ENCODE measurements at regions not wholly inside any gene's neighbourhood (a gene's known extent, or its start where the extent isn't known, plus 50 kb on each side); places are given as distances from the start of the nearest gene placed in this dataset.

DNA sequence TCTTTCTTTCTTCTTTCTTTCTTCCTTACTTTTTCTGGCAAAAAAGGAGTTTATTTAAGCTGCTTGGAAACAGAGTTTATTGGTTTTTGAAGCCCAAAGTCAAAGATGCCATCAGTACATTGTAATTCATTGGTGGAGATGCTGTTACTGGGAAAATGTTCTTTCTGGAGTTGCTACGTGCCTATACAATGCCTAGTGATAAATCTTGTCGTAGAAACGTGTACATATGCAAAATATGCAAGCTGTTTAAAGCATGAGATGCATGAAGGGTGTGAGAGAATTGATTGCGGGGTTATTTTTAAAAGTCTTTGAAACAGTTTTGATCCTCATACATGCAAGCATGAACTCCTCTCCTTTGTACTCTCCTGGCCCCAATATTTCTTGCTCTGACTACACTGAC lies 1060.6 kb upstream of the NCAM2 start:
- H3K9me3 ChIP-seq (replicated peaks; ENCODE audit: control insufficient read depth, insufficient read depth, low read length) = no peaks in the 10 kb centered on the region
- intact Hi-C loops (cut with micrococcal nuclease) (no loop called here), dilution Hi-C loops (cut with MboI; ENCODE audit: extremely low pct_ligation_motif_present, low sequenced_read_pairs) (no loop called here)
- no peak overlapping the region for H3K4me3 ChIP-seq (replicated peaks in 1 of 3; ENCODE audit: insufficient read depth in 1 of 3, low read depth in 1 of 3, low read length in 3 of 3)
- no peaks in the 10 kb centered on the region for H3K79me2 ChIP-seq (ENCODE audit: control insufficient read depth, insufficient read depth, low read length)
- no peaks in the 10 kb centered on the region for H3K9me1 ChIP-seq (replicated peaks; ENCODE audit: control insufficient read depth, extremely low read depth, insufficient read depth, low read length)
- FAIRE-seq (no peak), DNase-seq (ENCODE audit: low read depth, low spot score) (no peak)
- no peaks in the 10 kb centered on the region for H3K4me1 ChIP-seq (ENCODE audit: control insufficient read depth, extremely low read depth, insufficient read depth, low read length)
- H3K4me2 ChIP-seq (ENCODE audit: insufficient read depth, low read length) = no peak overlapping the region
- H4K20me1 ChIP-seq (replicated peaks; ENCODE audit: control insufficient read depth, extremely low read depth, insufficient read depth, low read length) = no peaks in the 10 kb centered on the region
- no peak overlapping the region for H2AFZ ChIP-seq (ENCODE audit: low read depth, low read length)
- H3K36me3 ChIP-seq (ENCODE audit: control insufficient read depth in 2 of 2, extremely low read depth in 1 of 2, insufficient read depth in 2 of 2, low read length in 2 of 2) = no peaks in the 10 kb centered on the region
- H3K27me3 ChIP-seq (ENCODE audit: control insufficient read depth in 2 of 2, insufficient read depth in 2 of 2, low read length in 2 of 2) = no peaks in the 10 kb centered on the region
- H3K27ac ChIP-seq (ENCODE audit: insufficient read depth, low read depth, low read length) = no peak overlapping the region
- ChIA-PET CTCF (interaction anchor here (0.6 kb wide), 1 partner anchor 56 kb away, joined by 4 read pairs; no protein-coding TSS in a partner anchor), POLR2A (no interaction called here)
- TF ChIP-seq JUN (IDR thresholded peaks at IDR 0.05; ENCODE audit: borderline replicate concordance, insufficient read depth, insufficient read length, low read depth) (no peak), MYC (IDR thresholded peaks at IDR 0.05; ENCODE audit: low read depth, low read length) (no peak), EZH2 (IDR thresholded peaks at IDR 0.05; ENCODE audit: borderline replicate concordance, low read depth, low read length, severe bottlenecking) (no peak), FOS (IDR thresholded peaks at IDR 0.05; ENCODE audit: borderline replicate concordance, insufficient read depth, low read length) (no peak), GATA2 (IDR thresholded peaks at IDR 0.05; ENCODE audit: insufficient read depth, insufficient read length, low read depth, low read length) (no peak), POLR2AphosphoS5 (IDR thresholded peaks at IDR 0.05; ENCODE audit: insufficient read depth, low read depth, low read length) (no peak), POLR2A (IDR thresholded peaks at IDR 0.05; ENCODE audit: low read depth, low read length) (no peak)
- TF ChIP-seq, protein P1, sequence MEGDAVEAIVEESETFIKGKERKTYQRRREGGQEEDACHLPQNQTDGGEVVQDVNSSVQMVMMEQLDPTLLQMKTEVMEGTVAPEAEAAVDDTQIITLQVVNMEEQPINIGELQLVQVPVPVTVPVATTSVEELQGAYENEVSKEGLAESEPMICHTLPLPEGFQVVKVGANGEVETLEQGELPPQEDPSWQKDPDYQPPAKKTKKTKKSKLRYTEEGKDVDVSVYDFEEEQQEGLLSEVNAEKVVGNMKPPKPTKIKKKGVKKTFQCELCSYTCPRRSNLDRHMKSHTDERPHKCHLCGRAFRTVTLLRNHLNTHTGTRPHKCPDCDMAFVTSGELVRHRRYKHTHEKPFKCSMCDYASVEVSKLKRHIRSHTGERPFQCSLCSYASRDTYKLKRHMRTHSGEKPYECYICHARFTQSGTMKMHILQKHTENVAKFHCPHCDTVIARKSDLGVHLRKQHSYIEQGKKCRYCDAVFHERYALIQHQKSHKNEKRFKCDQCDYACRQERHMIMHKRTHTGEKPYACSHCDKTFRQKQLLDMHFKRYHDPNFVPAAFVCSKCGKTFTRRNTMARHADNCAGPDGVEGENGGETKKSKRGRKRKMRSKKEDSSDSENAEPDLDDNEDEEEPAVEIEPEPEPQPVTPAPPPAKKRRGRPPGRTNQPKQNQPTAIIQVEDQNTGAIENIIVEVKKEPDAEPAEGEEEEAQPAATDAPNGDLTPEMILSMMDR (IDR thresholded peaks at IDR 0.05; ENCODE audit: extremely low read depth in 1 of 2, insufficient read depth in 1 of 2, low read depth in 1 of 2, low read length in 2 of 2) = no peak
- TF ChIP-seq, protein P2, sequence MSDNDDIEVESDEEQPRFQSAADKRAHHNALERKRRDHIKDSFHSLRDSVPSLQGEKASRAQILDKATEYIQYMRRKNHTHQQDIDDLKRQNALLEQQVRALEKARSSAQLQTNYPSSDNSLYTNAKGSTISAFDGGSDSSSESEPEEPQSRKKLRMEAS (IDR thresholded peaks at IDR 0.05; ENCODE audit: insufficient read depth, insufficient read length) = no peak
- H3K9ac ChIP-seq (replicated peaks; ENCODE audit: extremely low read depth, insufficient read depth, low read length) = no peak overlapping the region
- no TSS peak for BruUV-seq (replicated peaks)

Data from endothelial cell of umbilical vein (primary cell).